ENCODE measurements at regions not wholly inside any gene's neighbourhood (a gene's known extent, or its start where the extent isn't known, plus 50 kb on each side); places are given as distances from the start of the nearest gene placed in this dataset.
A peak's percentile ranks its signal among the peaks of the same experiment; 100 is the strongest.

- no peaks in the 10 kb centered on the region for H3K9me3 ChIP-seq
- no peaks in the 10 kb centered on the region for H3K36me3 ChIP-seq (ENCODE audit: low read depth)
- DNase-seq (no peak), ATAC-seq (no peak)
- H3K4me3 ChIP-seq: no peak overlapping the region
- no peak for TF ChIP-seq CTCF (IDR thresholded peaks at IDR 0.05)
- H3K4me1 ChIP-seq (ENCODE audit: low read depth): no peaks in the 10 kb centered on the region
- intact Hi-C loops (cut with DNase I, micrococcal nuclease): no loop called here
These were observed 267.3 kb upstream of the GATB start for GRCh38 chr4:152028131-152028530.

- peak; percentile 74 for ATAC-seq
- intact Hi-C loops (cut with DNase I, micrococcal nuclease): no loop called here
- DNase-seq: no peak
- Histone ChIP-seq H3K4me3 (no peak overlapping the region), H3K4me1 (ENCODE audit: low read depth) (no peaks in the 10 kb centered on the region), H3K9me3 (no peaks in the 10 kb centered on the region), H3K36me3 (ENCODE audit: low read depth) (no peaks in the 10 kb centered on the region)
- no peak for TF ChIP-seq CTCF (IDR thresholded peaks at IDR 0.05)
These were observed 264.1 kb upstream of the GATB start for GRCh38 chr4:152024881-152025280.

GRCh38 chr4:152023674-152024073, 262.9 kb upstream of the GATB start:
- no peaks in the 10 kb centered on the region for H3K36me3 ChIP-seq (ENCODE audit: low read depth)
- H3K4me3 ChIP-seq: no peak overlapping the region
- H3K9me3 ChIP-seq: no peaks in the 10 kb centered on the region
- no peaks in the 10 kb centered on the region for H3K4me1 ChIP-seq (ENCODE audit: low read depth)
- TF ChIP-seq CTCF (IDR thresholded peaks at IDR 0.05): no peak
- DNase-seq (no peak), ATAC-seq (no peak)
- intact Hi-C loops (cut with DNase I, micrococcal nuclease): no loop called here

- ATAC-seq: no peak
- no peaks in the 10 kb centered on the region for H3K4me1 ChIP-seq (ENCODE audit: low read depth)
- no peak for DNase-seq
- H3K4me3 ChIP-seq: no peak overlapping the region
- intact Hi-C loops (cut with DNase I, micrococcal nuclease): no loop called here
- no peaks in the 10 kb centered on the region for H3K36me3 ChIP-seq (ENCODE audit: low read depth)
- no peaks in the 10 kb centered on the region for H3K9me3 ChIP-seq
- no peak for TF ChIP-seq CTCF (IDR thresholded peaks at IDR 0.05)
These were observed 261.7 kb upstream of the GATB start for GRCh38 chr4:152022543-152022942.

GRCh38 chr4:152021788-152022438, 261.1 kb upstream of the GATB start:
- Histone ChIP-seq H3K36me3 (ENCODE audit: low read depth) (no peaks in the 10 kb centered on the region), H3K4me1 (ENCODE audit: low read depth) (no peaks in the 10 kb centered on the region), H3K9me3 (no peaks in the 10 kb centered on the region), H3K4me3 (no peak overlapping the region)
- intact Hi-C loops (cut with DNase I, micrococcal nuclease): no loop called here
- no peak for TF ChIP-seq CTCF (IDR thresholded peaks at IDR 0.05)
- ATAC-seq (no peak), DNase-seq (no peak)

- no peak for TF ChIP-seq CTCF (IDR thresholded peaks at IDR 0.05)
- no peaks in the 10 kb centered on the region for H3K9me3 ChIP-seq
- intact Hi-C loops (cut with DNase I, micrococcal nuclease): no loop called here
- DNase-seq: no peak
- ATAC-seq: no peak
- H3K4me1 ChIP-seq (ENCODE audit: low read depth): no peaks in the 10 kb centered on the region
- no peak overlapping the region for H3K4me3 ChIP-seq
- H3K36me3 ChIP-seq (ENCODE audit: low read depth): no peaks in the 10 kb centered on the region
These were observed 259.3 kb upstream of the GATB start for GRCh38 chr4:152020073-152020472.
